OCI-LY1 (cell line): ENCODE measurements at regions not wholly inside any gene's neighbourhood (a gene's known extent, or its start where the extent isn't known, plus 50 kb on each side); places are given as distances from the start of the nearest gene placed in this dataset.

Experiments used
- H2AFZ ChIP-seq: fragments of 200-600 bp; sonication (generic), shearing (Covaris generic); 2 replicates; pipeline ENCODE4 v1.6.0; 2014; ENCODE audit warnings: antibody characterized with exemption, mild to moderate bottlenecking, low read length
- H3F3A ChIP-seq: fragments of 200-600 bp; sonication (generic), shearing (Covaris generic); 2 replicates; pipeline ENCODE4 v1.6.0; 2014; ENCODE audit warnings: mild to moderate bottlenecking, antibody characterized with exemption, low read length, moderate library complexity; ENCODE audit not compliant: insufficient read depth
- H3K27ac ChIP-seq: fragments of 200-600 bp; sonication (generic); 2 replicates; pipeline ENCODE4 v1.5.1; 2014; ENCODE audit warnings: low read length, mixed run types, mild to moderate bottlenecking, low read depth; ENCODE audit not compliant: poor library complexity, severe bottlenecking
- H3K27me3 ChIP-seq: fragments of 200-600 bp; sonication (generic); 2 replicates; pipeline ENCODE4 v1.6.0; 2014; ENCODE audit warnings: antibody characterized with exemption, mild to moderate bottlenecking, low read length, moderate library complexity; ENCODE audit not compliant: insufficient read depth
- H3K36me3 ChIP-seq: fragments of 200-600 bp; sonication (generic); 2 replicates; pipeline ENCODE4 v1.6.1; 2014; ENCODE audit warnings: mild to moderate bottlenecking, antibody characterized with exemption, low read length, moderate library complexity, mixed read lengths; ENCODE audit not compliant: insufficient read depth
- H3K4me1 ChIP-seq: fragments of 200-600 bp; sonication (generic); 2 replicates; pipeline ENCODE4 v1.5.1; 2014; ENCODE audit warnings: mild to moderate bottlenecking, low read length, moderate library complexity; ENCODE audit not compliant: insufficient read depth, severe bottlenecking
- H3K4me2 ChIP-seq: fragments of 200-600 bp; sonication (generic), shearing (Covaris generic); 2 replicates; pipeline ENCODE4 v1.6.1; 2014; ENCODE audit warnings: low read length
- H3K4me3 ChIP-seq: fragments of 200-600 bp; sonication (generic); 2 replicates; pipeline ENCODE4 v1.5.1; 2014; ENCODE audit warnings: low read length, low read depth, mild to moderate bottlenecking, mixed read lengths; ENCODE audit not compliant: poor library complexity, severe bottlenecking
- H3K79me2 ChIP-seq: fragments of 200-600 bp; shearing (Covaris generic); 2 replicates; pipeline ENCODE4 v1.6.1; 2016; ENCODE audit warnings: mixed run types, low read length, mixed read lengths; ENCODE audit not compliant: insufficient read depth
- H3K9ac ChIP-seq: fragments of 200-600 bp; sonication (generic), shearing (Covaris generic); 2 replicates; pipeline ENCODE4 v1.6.1; 2014; ENCODE audit warnings: mild to moderate bottlenecking, low read length, mixed read lengths
- H3K9me2 ChIP-seq: fragments of 200-600 bp; sonication (generic), shearing (Covaris generic); 2 replicates; pipeline ENCODE4 v1.6.1; 2014; ENCODE audit warnings: low read depth, mild to moderate bottlenecking, low read length, mixed read lengths
- H3K9me3 ChIP-seq: fragments of 200-600 bp; shearing (Covaris generic); 2 replicates; pipeline ENCODE4 v1.6.1; 2014; ENCODE audit warnings: low read length, mixed read lengths
- H4K20me1 ChIP-seq: fragments of 200-600 bp; sonication (generic), shearing (Covaris generic); 2 replicates; pipeline ENCODE4 v1.6.0; 2016; ENCODE audit warnings: mild to moderate bottlenecking, low read length; ENCODE audit not compliant: insufficient read depth
- EZH2 ChIP-seq: fragments of 200-600 bp; sonication (generic), shearing (Covaris generic); IDR thresholded peaks from 2 replicates; pipeline ENCODE4 v1.8.0; 2017; ENCODE audit warnings: borderline replicate concordance, mixed run types, mild to moderate bottlenecking, antibody characterized with exemption, low read length, moderate library complexity, mixed read lengths
- TF ChIP-seq, protein P1 (sequence below): fragments of 200-600 bp; sonication (generic), shearing (Covaris generic); IDR thresholded peaks from 2 replicates; pipeline ENCODE4 v1.5.1; 2017; ENCODE audit warnings: mild to moderate bottlenecking, antibody characterized with exemption, low read length, moderate library complexity, mixed read lengths

DNA sequence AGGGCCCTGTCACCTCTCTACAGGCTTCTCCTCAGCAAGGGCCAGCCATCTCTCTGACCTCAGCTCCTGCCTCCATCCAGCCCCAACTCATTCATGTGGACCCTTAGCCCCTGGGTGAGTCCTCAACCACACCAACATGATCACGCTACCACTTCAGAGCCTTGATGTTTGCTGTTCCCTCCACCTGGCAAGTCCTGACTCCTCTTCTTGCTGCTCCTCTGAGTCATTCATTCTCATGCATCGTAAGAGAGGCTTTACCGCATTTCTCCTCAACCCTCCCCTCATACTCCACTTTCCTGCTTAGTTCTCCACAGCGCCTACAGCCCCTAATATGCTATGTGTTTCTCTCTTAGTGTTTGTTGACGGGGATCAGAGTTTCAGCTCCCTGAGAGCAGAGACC is 99.9 kb downstream of the C17orf67 start:
- Histone ChIP-seq H3K36me3 (no peaks in the 10 kb centered on the region), H3K4me1 (peaks cover 24% of the 10 kb centered on the region), H3K79me2 (no peaks in the 10 kb centered on the region), H2AFZ (no peak overlapping the region), H3K27ac (no peak overlapping the region), H3K9me2 (no peaks in the 10 kb centered on the region), H3K4me2 (no peak overlapping the region), H3F3A (no peaks in the 10 kb centered on the region), H4K20me1 (no peaks in the 10 kb centered on the region), H3K4me3 (no peak overlapping the region), H3K9ac (no peak overlapping the region), H3K9me3 (no peaks in the 10 kb centered on the region), H3K27me3 (0 out of 2 replicates have a peak, but pooled peaks cover under 1% of the 10 kb centered on the region)
- TF ChIP-seq EZH2, result no peak
- TF ChIP-seq, protein P1, sequence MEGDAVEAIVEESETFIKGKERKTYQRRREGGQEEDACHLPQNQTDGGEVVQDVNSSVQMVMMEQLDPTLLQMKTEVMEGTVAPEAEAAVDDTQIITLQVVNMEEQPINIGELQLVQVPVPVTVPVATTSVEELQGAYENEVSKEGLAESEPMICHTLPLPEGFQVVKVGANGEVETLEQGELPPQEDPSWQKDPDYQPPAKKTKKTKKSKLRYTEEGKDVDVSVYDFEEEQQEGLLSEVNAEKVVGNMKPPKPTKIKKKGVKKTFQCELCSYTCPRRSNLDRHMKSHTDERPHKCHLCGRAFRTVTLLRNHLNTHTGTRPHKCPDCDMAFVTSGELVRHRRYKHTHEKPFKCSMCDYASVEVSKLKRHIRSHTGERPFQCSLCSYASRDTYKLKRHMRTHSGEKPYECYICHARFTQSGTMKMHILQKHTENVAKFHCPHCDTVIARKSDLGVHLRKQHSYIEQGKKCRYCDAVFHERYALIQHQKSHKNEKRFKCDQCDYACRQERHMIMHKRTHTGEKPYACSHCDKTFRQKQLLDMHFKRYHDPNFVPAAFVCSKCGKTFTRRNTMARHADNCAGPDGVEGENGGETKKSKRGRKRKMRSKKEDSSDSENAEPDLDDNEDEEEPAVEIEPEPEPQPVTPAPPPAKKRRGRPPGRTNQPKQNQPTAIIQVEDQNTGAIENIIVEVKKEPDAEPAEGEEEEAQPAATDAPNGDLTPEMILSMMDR, result no peak

DNA sequence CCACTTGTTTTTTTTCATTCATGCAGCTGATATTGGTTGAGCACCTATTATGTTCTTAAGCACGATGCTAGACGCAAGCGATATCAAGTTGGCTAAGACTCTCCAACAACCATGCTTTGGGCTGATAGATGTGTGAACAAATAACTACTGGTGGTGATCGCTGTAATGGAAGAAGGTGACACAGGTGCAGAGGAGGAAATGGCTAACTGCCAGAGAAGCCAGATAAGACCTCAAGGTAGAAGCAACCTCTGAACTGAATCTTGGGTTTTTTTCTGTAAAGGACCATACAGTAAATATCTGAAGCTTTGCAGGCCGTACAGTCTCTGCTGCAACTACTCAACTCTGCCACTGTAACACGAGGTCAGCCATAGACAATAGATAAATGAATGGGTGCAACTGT is 97.9 kb downstream of the C17orf67 start:
- H3K4me3 ChIP-seq, result no peak overlapping the region
- H3K9ac ChIP-seq, result no peak overlapping the region
- peaks cover 24% of the 10 kb centered on the region for H3K4me1 ChIP-seq
- no peak overlapping the region for H2AFZ ChIP-seq
- peaks cover 10% of the 10 kb centered on the region; the same call in 1 of the 2 replicates for H3K27me3 ChIP-seq
- H3K4me2 ChIP-seq, result no peak overlapping the region
- H3K9me2 ChIP-seq, result no peaks in the 10 kb centered on the region
- TF ChIP-seq, protein P1, result no peak
- TF ChIP-seq EZH2, result no peak
- no peaks in the 10 kb centered on the region for H3K9me3 ChIP-seq
- H3F3A ChIP-seq, result no peaks in the 10 kb centered on the region
- no peaks in the 10 kb centered on the region for H4K20me1 ChIP-seq
- no peaks in the 10 kb centered on the region for H3K79me2 ChIP-seq
- no peaks in the 10 kb centered on the region for H3K36me3 ChIP-seq
- H3K27ac ChIP-seq, result no peak overlapping the region

DNA sequence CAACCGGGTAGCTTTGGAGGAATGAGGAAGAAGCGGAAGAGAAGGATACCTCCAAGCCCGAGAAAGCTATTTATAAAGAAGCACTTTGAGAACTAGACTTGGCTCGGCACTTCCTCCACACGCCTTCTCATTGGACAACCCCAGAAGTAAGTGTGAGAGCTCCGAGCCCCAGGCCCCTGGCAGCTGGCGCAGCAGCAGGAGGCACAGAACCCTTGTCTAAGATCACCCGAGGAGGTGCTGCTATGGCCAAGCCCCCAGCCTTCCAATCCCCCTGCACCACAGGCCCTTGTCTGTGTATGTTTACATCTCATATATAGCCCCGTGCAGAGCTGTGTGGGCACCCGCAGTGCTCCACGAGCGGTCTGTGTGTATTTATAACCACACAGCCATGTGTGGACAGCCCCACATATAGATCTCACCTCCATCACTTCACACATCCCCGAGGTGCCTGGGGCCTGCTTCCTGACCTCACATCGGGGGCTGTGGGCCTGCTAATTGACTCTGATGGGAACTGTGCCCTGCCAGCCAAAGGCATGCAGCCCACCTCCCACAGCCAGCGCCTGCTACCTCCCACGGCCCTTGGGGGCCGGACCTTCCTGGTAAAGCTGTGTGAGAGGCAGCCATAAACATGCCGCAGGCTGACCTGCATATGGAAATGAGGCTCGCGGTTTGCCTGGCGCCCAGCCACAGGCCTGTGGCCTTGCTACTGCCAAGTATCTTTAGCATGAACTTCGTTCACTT is 96.1 kb downstream of the C17orf67 start:
- peaks cover 10% of the 10 kb centered on the region; the same call in 1 of the 2 replicates for H3K27me3 ChIP-seq
- peaks cover 24% of the 10 kb centered on the region for H3K4me1 ChIP-seq
- no peaks in the 10 kb centered on the region for H3K36me3 ChIP-seq
- no peaks in the 10 kb centered on the region for H3K79me2 ChIP-seq
- H3K27ac ChIP-seq, result peak overlapping the region; percentile 52
- no peaks in the 10 kb centered on the region for H3K9me2 ChIP-seq
- no peak overlapping the region for H2AFZ ChIP-seq
- H3K4me3 ChIP-seq, result peak overlapping the region; percentile 16
- TF ChIP-seq, protein P1, result no peak
- TF ChIP-seq EZH2, result no peak
- peak overlapping the region; percentile 44 for H3K4me2 ChIP-seq
- H3K9ac ChIP-seq, result peak overlapping the region; percentile 20; the same call in 1 of the 2 replicates
- no peaks in the 10 kb centered on the region for H3K9me3 ChIP-seq
- no peaks in the 10 kb centered on the region for H3F3A ChIP-seq
- no peaks in the 10 kb centered on the region for H4K20me1 ChIP-seq
